ENCODE measurements at regions not wholly inside any gene's neighbourhood (a gene's known extent, or its start where the extent isn't known, plus 50 kb on each side); places are given as distances from the start of the nearest gene placed in this dataset.
"Not testable (repeated sequence)": the region's sequence is repeated elsewhere in the genome, so short reads cannot be mapped to it uniquely, and the experiment has no call there.

DNA sequence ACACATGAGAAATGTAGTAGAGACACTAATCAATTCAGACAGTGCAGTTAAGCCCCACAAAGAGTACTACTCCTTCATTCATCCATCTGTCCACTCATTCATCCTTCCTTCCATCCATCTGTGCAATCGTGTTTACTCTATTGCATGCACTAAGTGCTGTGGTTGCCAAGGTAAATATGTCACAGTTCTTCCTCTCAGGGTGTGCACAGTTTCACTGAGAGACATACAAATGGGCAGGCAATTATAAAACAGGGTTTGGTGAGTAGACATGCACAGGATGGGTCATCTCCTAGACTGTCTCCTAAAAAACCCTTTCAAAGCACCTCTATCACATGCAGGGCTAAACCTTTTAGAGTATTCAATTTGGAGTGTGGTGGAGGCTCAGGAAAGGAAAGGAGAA, 160.4 kb upstream of the ZNF92 start:
- TF ChIP-seq, protein P1, sequence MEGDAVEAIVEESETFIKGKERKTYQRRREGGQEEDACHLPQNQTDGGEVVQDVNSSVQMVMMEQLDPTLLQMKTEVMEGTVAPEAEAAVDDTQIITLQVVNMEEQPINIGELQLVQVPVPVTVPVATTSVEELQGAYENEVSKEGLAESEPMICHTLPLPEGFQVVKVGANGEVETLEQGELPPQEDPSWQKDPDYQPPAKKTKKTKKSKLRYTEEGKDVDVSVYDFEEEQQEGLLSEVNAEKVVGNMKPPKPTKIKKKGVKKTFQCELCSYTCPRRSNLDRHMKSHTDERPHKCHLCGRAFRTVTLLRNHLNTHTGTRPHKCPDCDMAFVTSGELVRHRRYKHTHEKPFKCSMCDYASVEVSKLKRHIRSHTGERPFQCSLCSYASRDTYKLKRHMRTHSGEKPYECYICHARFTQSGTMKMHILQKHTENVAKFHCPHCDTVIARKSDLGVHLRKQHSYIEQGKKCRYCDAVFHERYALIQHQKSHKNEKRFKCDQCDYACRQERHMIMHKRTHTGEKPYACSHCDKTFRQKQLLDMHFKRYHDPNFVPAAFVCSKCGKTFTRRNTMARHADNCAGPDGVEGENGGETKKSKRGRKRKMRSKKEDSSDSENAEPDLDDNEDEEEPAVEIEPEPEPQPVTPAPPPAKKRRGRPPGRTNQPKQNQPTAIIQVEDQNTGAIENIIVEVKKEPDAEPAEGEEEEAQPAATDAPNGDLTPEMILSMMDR (IDR thresholded peaks at IDR 0.05): not testable (repeated sequence)
- TF ChIP-seq POLR2A, EP300 (IDR thresholded peaks at IDR 0.05): not testable (repeated sequence)

All from ovary (tissue), 3 donors.